DOHH2 (cell line): ENCODE measurements at regions not wholly inside any gene's neighbourhood (a gene's known extent, or its start where the extent isn't known, plus 50 kb on each side); places are given as distances from the start of the nearest gene placed in this dataset.

Experiments used
- H3F3A ChIP-seq: fragments of 200-600 bp; sonication (generic), shearing (Covaris generic); 2 replicates; pipeline ENCODE4 v1.6.0; 2016; ENCODE audit warnings: antibody characterized with exemption, mild to moderate bottlenecking; ENCODE audit not compliant: control insufficient read depth, insufficient read depth
- H3K27ac ChIP-seq: fragments of 200-600 bp; sonication (generic); 2 replicates; pipeline ENCODE4 v1.5.1; 2014; ENCODE audit warnings: low read depth, mild to moderate bottlenecking, low read length, moderate library complexity
- H3K27me3 ChIP-seq: fragments of 200-600 bp; sonication (generic); 2 replicates; pipeline ENCODE4 v1.6.1; 2014; ENCODE audit warnings: mild to moderate bottlenecking, low read length, mixed read lengths; ENCODE audit not compliant: control insufficient read depth
- H3K36me3 ChIP-seq: fragments of 200-600 bp; sonication (generic); 2 replicates; pipeline ENCODE4 v1.6.1; 2014; ENCODE audit warnings: mild to moderate bottlenecking, low read length, moderate library complexity, mixed read lengths; ENCODE audit not compliant: control insufficient read depth
- H3K4me1 ChIP-seq: fragments of 200-600 bp; sonication (generic); 2 replicates; pipeline ENCODE4 v1.6.1; 2014; ENCODE audit warnings: mild to moderate bottlenecking, low read length, mixed read lengths; ENCODE audit not compliant: control insufficient read depth
- H3K4me2 ChIP-seq: fragments of 200-600 bp; sonication (generic); 2 replicates; pipeline ENCODE4 v1.6.0; 2014; ENCODE audit warnings: mild to moderate bottlenecking, low read length, moderate library complexity
- H3K4me3 ChIP-seq: fragments of 200-600 bp; sonication (generic); 2 replicates; pipeline ENCODE4 v1.5.1; 2014; ENCODE audit warnings: mild to moderate bottlenecking, low read length, mixed read lengths
- H3K79me2 ChIP-seq: fragments of 200-600 bp; sonication (generic); 2 replicates; pipeline ENCODE4 v1.6.1; 2014; ENCODE audit warnings: mild to moderate bottlenecking, low read length, mixed read lengths; ENCODE audit not compliant: control insufficient read depth
- H3K9me2 ChIP-seq: fragments of 200-600 bp; sonication (generic); replicated peaks from 2 replicates; pipeline ENCODE4 v1.6.1; 2014; ENCODE audit warnings: mild to moderate bottlenecking, low read length, mixed read lengths; ENCODE audit not compliant: control insufficient read depth
- H3K9me3 ChIP-seq: fragments of 200-600 bp; sonication (generic); 2 replicates; pipeline ENCODE4 v1.6.1; 2014; ENCODE audit warnings: antibody characterized with exemption, low read length, mixed read lengths; ENCODE audit not compliant: control insufficient read depth, insufficient read depth
- H4K20me1 ChIP-seq: fragments of 200-600 bp; sonication (generic); 2 replicates; pipeline ENCODE4 v1.6.0; 2014; ENCODE audit warnings: low read depth, mild to moderate bottlenecking, antibody characterized with exemption, low read length, moderate library complexity; ENCODE audit not compliant: control insufficient read depth, insufficient read depth
- EZH2phosphoT487 ChIP-seq: fragments of 200-600 bp; sonication (generic); IDR thresholded peaks from 2 replicates; pipeline ENCODE4 v1.6.1; 2017; ENCODE audit warnings: borderline replicate concordance, mild to moderate bottlenecking, antibody characterized with exemption, low read length, moderate library complexity, mixed read lengths
- TF ChIP-seq, protein P1 (sequence below): fragments of 200-600 bp; sonication (generic); IDR thresholded peaks from one replicate; pipeline ENCODE4 v1.5.1; 2014; ENCODE audit warnings: antibody characterized with exemption, mild to moderate bottlenecking, low read depth, low read length; ENCODE audit not compliant: poor library complexity, severe bottlenecking

DNA sequence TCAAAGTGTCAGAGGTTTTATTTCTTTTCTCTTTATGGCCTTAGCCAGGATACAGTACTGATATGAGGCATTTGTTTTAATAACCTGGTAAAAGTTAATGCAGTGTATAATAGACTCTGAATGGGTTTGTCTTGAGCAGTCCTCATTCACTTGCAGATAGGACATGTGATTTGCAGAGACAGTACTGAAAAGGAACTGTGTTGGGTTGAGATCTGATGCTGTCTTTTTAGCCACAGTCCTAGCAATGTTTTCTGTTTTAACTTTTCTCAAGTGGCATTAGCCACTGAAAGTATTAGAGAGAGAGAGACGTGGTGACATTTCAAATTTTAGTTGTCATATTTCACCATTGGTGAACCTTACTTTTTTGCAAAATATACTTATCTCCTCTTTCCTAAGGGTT, 547.2 kb upstream of the MAN1A1 start:
- no peaks in the 10 kb centered on the region for H3K79me2 ChIP-seq
- no peaks in the 10 kb centered on the region for H3K36me3 ChIP-seq
- H3K4me1 ChIP-seq = no peaks in the 10 kb centered on the region
- no peaks in the 10 kb centered on the region for H3K9me3 ChIP-seq
- H3K27me3 ChIP-seq = no peaks in the 10 kb centered on the region
- TF ChIP-seq, protein P1, sequence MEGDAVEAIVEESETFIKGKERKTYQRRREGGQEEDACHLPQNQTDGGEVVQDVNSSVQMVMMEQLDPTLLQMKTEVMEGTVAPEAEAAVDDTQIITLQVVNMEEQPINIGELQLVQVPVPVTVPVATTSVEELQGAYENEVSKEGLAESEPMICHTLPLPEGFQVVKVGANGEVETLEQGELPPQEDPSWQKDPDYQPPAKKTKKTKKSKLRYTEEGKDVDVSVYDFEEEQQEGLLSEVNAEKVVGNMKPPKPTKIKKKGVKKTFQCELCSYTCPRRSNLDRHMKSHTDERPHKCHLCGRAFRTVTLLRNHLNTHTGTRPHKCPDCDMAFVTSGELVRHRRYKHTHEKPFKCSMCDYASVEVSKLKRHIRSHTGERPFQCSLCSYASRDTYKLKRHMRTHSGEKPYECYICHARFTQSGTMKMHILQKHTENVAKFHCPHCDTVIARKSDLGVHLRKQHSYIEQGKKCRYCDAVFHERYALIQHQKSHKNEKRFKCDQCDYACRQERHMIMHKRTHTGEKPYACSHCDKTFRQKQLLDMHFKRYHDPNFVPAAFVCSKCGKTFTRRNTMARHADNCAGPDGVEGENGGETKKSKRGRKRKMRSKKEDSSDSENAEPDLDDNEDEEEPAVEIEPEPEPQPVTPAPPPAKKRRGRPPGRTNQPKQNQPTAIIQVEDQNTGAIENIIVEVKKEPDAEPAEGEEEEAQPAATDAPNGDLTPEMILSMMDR = no peak
- TF ChIP-seq EZH2phosphoT487 = no peak
- no peaks in the 10 kb centered on the region for H3F3A ChIP-seq
- H4K20me1 ChIP-seq = no peaks in the 10 kb centered on the region
- no peak overlapping the region for H3K4me3 ChIP-seq
- no peaks in the 10 kb centered on the region for H3K9me2 ChIP-seq
- no peak overlapping the region for H3K4me2 ChIP-seq
- H3K27ac ChIP-seq = no peak overlapping the region

DNA sequence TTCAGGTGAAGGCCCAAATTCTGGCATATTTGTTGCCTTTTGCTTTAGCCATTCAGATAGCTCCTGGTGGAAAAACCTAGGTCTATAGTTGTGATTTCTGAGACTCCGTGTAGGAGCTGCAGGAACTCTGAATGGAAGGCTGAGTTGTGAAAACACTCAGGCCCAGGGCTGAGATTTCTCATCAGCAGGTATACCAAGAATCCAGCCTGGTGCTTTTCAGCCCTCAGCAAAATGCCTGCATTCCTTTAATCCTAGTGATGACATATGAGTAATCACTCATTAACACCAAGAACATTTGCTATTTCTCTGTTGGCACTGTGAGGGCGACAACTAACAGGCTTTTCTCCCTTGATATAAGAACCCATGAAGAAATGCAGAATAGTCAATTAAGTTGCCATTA, 546.1 kb upstream of the MAN1A1 start:
- no peaks in the 10 kb centered on the region for H3K79me2 ChIP-seq
- H3K9me2 ChIP-seq = no peaks in the 10 kb centered on the region
- H3K27me3 ChIP-seq = no peaks in the 10 kb centered on the region
- H3F3A ChIP-seq = no peaks in the 10 kb centered on the region
- H3K4me1 ChIP-seq = no peaks in the 10 kb centered on the region
- no peak overlapping the region for H3K4me3 ChIP-seq
- no peaks in the 10 kb centered on the region for H3K9me3 ChIP-seq
- no peaks in the 10 kb centered on the region for H3K36me3 ChIP-seq
- H3K4me2 ChIP-seq = no peak overlapping the region
- TF ChIP-seq, protein P1 = no peak
- TF ChIP-seq EZH2phosphoT487 = no peak
- H3K27ac ChIP-seq = no peak overlapping the region
- H4K20me1 ChIP-seq = no peaks in the 10 kb centered on the region

DNA sequence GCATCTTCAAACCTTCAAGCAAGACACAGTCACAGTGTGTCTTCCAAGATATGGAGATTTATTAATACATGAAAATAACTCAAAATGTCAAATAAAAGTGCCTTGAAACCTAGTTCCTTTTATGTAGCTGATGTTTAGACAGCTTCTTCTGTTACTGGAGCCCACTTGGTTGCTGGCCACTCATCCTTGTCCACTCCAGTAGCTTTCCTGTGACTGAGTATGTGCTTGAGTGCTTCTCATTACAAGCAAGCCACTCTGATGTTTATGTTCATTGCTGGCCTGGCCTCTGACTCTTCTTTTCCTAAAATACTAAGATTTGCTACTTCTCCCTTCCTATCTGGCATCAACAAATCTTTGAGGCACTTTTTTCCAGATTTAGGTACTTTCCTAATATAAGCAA, 545.2 kb upstream of the MAN1A1 start:
- Histone ChIP-seq H3K9me3 (no peaks in the 10 kb centered on the region), H3K36me3 (no peaks in the 10 kb centered on the region), H4K20me1 (no peaks in the 10 kb centered on the region), H3K9me2 (no peaks in the 10 kb centered on the region), H3K4me3 (no peak overlapping the region), H3F3A (no peaks in the 10 kb centered on the region), H3K27ac (no peak overlapping the region), H3K27me3 (no peaks in the 10 kb centered on the region), H3K4me1 (no peaks in the 10 kb centered on the region), H3K4me2 (no peak overlapping the region), H3K79me2 (no peaks in the 10 kb centered on the region)
- no peak for TF ChIP-seq EZH2phosphoT487
- TF ChIP-seq, protein P1 = no peak

DNA sequence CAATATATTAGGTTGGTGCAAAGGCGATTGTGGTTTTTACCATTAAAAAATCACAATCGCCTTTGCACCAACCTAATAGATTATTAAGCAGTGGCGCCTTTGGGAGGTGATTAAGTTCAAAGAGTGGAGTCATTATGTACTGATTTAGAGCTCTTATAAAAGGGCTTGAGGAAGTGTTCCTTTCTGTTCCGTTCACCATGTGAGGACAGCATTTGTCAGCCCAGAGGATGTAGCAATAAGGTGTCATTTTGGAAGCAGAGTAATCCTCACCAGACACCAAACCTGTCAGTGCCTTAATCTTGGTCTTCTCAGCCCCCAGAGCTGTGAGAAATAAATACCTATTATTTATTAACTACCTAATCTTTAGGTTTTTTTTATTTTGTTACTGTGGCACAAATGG, 542.1 kb upstream of the MAN1A1 start:
- no peaks in the 10 kb centered on the region for H3K9me2 ChIP-seq
- H4K20me1 ChIP-seq = no peaks in the 10 kb centered on the region
- H3K27me3 ChIP-seq = no peaks in the 10 kb centered on the region
- no peak overlapping the region for H3K4me2 ChIP-seq
- no peaks in the 10 kb centered on the region for H3K79me2 ChIP-seq
- no peaks in the 10 kb centered on the region for H3K36me3 ChIP-seq
- H3K4me1 ChIP-seq = no peaks in the 10 kb centered on the region
- H3K4me3 ChIP-seq = no peak overlapping the region
- TF ChIP-seq, protein P1 = no peak
- TF ChIP-seq EZH2phosphoT487 = no peak
- no peaks in the 10 kb centered on the region for H3K9me3 ChIP-seq
- no peak overlapping the region for H3K27ac ChIP-seq
- no peaks in the 10 kb centered on the region for H3F3A ChIP-seq
